Activated T-helper 1 cell treated with Interleukin-2 at 50 U/mL for 16 hours (primary cell): ENCODE measurements at regions not wholly inside any gene's neighbourhood (a gene's known extent, or its start where the extent isn't known, plus 50 kb on each side); places are given as distances from the start of the nearest gene placed in this dataset.

ENCODE experiments used
- DNase-seq: peaks from one replicate; pipeline ENCODE4 v3.0.0-alpha.2; 2020; ENCODE audit warnings: low read depth

- DNase-seq: no peak
These were observed 665.4 kb upstream of the HS6ST1 start for GRCh38 chr2:128984081-128984480.

DNA sequence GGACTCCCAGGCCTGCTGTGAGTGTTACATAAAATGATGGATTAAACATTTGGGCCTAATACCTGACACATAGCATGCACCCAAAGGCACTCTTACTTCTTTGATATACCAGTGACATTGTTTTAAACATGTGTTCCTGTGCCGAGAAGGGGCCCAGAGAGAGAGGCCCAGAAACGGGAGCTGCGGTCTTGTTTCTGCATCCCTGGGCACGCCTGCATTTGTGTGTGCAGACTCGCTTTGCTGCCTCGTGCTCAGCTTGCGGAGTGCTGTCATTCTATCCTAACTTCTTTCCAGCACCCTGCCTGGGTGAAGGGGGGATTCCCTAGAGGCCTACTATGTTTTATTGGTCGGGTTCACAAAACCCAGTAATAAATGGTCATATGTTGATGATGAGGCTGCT lies 666.2 kb upstream of the HS6ST1 start:
- DNase-seq: no peak

GRCh38 chr2:128986026-128986715 lies 667.5 kb upstream of the HS6ST1 start:
- no peak for DNase-seq

- DNase-seq: no peak
These were observed 668.2 kb upstream of the HS6ST1 start for GRCh38 chr2:128986867-128987268.

DNA sequence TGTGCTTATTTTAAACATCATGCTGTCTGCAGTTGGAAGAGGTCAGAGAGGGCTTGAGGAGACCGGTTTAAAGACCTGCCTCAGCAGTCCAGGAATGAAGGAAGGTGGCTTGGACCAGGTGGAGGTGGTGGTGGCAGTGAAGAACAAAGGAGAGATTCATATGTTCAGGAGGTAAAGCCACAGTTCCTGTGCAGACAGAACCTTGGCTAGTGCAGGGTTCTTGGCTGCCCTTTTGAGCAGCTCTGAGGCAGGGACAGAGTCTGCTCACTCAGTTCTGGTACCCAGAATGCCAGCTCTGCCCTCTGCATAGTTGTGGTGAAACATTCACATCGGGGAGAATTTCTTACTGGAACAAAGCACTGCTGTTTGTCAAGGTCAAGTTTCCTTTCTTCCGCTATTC lies 669.7 kb upstream of the HS6ST1 start:
- DNase-seq: no peak

- DNase-seq: no peak
These were observed 670.3 kb upstream of the HS6ST1 start for GRCh38 chr2:128988967-128989366.

DNA sequence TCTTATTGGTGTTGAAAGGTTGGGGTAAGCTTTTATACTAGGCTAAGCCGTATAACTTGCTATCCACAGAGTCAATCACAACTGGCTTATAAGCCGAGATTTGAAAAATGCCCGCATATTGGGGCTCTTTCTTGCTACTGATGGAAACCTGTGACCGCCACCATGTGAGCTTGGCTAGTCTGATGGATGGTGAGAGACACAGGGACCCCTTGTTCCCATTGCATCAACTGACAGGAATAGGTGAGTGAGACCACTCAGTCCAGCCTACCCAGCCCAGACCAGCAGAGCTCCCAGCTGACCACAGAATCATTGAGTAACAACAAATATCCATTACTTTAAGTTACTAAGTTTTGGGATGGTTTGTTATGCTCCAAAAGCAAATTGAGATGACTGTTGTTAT lies 676.4 kb upstream of the HS6ST1 start:
- no peak for DNase-seq

- DNase-seq: no peak
These were observed 677.4 kb upstream of the HS6ST1 start for GRCh38 chr2:128996078-128996477.

GRCh38 chr2:128997166-128997866 lies 678.6 kb upstream of the HS6ST1 start:
- no peak for DNase-seq

DNA sequence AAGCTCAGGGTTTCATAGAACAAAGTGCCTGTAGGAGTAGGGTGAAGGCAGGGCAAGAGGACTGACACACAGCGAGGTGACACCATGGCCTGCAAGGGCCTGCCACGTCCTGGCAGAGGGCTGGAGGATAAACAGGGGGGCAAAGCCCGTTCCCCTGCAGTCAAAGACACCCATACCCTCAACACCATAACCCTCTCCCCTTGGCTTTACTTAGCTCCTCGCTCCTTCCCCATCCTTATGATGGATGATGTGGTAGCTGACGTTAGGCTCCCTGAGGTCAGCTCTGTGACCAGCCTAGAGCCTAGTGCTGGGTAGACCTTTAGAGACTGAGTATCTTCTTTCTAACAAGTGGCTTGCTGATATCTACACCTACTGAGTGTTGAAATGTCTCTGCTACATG lies 683.3 kb upstream of the HS6ST1 start:
- DNase-seq: no peak

DNA sequence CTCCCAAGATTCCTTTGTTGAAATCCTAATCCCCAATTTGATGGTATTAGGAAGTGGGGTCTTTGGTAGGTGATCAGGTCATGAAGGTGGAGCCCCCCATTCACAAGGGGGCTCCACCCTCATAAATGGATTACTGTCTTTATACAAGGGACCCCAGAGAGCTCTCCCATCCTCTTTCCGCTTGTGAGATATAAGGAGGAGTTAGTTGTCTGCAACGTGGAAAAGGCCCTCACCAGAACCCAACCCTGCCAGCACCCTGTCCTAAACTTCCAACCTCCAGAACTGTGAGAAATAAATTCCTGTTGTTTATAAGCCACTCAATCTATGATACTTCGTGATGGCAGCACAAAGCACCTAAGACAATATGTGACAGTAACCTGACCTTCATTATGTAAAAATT lies 684.1 kb upstream of the HS6ST1 start:
- DNase-seq: no peak

DNA sequence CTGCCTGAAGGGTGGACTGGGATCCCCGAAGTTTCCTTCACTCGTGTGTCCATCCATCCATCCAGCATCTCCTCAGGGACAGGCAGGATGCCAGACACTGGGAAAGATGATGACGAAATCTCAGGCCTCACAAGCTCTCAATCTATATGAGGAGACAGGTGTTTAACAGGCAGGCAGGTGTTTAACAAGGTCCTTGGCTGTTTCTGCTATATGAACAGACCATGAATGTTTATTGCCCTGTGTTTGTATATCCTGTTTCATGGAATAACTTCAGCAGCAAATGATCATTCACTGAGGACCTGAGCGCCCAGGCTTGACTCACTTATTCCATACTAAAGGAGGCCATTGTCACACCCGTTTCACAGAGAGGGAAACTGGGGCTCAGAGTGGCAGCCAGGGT lies 685.8 kb upstream of the HS6ST1 start:
- no peak for DNase-seq

GRCh38 chr2:129004940-129005490 lies 686.3 kb upstream of the HS6ST1 start:
- DNase-seq: no peak

GRCh38 chr2:129006135-129006886 lies 687.6 kb upstream of the HS6ST1 start:
- no peak for DNase-seq

- DNase-seq: no peak
These were observed 688.2 kb upstream of the HS6ST1 start for GRCh38 chr2:129006901-129007300.

GRCh38 chr2:129008055-129008880 lies 689.6 kb upstream of the HS6ST1 start:
- no peak for DNase-seq

- no peak for DNase-seq
These were observed 690.4 kb upstream of the HS6ST1 start for GRCh38 chr2:129008881-129009554.

- no peak for DNase-seq
These were observed 691.0 kb upstream of the HS6ST1 start for GRCh38 chr2:129009555-129010146.

DNA sequence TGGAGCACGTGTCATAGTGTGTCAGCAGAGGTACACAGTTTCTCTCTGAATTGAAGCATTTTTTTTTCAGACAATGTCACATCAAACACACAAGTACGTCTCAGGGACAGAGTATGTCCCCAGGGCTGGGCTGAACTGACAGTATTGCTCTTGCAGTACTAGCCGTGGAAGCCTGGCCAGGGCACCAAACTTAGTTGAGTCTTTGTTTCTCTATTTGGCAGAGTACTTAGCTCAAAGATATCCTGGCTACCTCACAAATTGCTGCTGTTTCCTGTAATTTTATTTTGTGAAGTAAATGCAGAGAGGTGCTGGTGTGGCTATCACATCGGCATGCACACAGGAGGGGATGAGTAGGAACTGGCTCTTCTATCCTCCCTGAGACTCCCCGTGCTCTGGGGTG lies 691.6 kb upstream of the HS6ST1 start:
- no peak for DNase-seq

DNA sequence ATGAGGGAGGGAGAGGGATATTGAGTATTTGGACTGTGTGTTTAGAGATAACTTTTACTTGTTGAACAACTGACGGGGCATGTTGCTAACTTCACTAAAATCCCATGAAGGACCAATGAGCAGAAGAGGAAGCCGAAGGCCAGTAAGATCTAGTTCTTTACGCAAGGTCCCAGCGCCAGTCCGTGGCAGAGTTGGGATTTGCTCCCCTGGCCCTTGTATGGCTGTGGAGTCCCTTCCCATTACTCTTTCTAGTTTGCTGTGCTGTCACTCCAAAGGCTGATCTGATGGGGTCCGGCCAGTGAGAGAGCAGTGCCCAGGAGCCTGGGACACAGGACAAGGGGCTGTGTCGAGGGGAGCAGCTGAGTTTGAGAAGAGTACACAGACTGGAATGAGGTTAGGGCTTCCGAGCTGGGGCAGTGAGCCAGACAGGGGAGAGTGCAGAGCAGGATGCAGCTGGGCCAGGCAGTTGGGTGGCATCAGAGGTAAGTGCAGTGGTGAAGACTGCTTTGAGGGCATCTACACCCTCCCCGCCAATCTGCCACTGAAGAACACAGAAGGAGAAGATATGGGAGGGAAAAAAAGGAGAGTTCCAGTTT lies 692.9 kb upstream of the HS6ST1 start:
- DNase-seq: no peak

DNA sequence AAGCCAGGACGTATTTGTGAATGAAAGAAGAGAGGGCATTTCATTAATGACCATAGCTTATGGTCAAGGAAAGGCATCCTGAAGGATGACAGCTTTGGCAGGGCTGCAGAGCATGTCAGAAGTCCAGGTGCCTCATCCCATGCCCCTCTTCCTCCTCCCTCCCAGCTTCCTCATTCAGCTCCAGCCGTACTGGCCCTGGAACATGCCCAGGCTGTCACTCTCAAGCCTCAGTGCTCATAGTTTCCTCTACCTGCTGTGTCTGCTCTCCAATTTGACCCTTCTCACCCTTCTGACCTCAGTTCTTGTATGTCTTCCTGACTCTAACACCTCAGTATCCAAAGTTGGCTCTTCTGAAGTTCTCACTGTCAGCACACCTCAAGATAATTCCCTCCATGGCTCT lies 695.8 kb upstream of the HS6ST1 start:
- no peak for DNase-seq
